HG03378 (cell line): ENCODE measurements at regions not wholly inside any gene's neighbourhood (a gene's known extent, or its start where the extent isn't known, plus 50 kb on each side); places are given as distances from the start of the nearest gene placed in this dataset.
A peak's percentile ranks its signal among the peaks of the same experiment; 100 is the strongest.

Experiments
- ATAC-seq: cut with Tn5 transposase; IDR thresholded peaks from one replicate; pipeline ENCODE4 v1.9.1; 2021; ENCODE audit warnings: mild to moderate bottlenecking, moderate library complexity; ENCODE audit not compliant: unreplicated experiment

DNA sequence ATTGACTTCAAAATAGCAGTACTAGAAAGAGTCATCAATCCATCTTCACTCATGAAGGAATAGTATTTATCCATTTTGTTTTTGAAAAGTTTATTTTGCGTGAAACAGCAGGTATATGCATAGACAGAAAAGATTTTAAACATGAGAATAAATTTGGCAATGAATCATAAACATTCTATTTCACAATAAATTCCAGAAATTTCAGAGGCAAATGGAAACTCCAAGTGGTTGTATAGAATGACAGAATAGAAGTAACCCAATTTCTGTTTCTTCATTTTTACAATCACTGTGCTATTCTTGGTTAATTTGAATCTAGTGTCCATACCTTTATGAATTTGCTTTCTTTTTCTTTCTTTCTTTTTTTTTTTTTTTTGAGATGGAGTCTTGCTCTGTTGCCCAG is 173.0 kb upstream of the ECI2 start:
- no peak for ATAC-seq

GRCh38 chr6:4304927-4305455 is 169.6 kb upstream of the ECI2 start:
- ATAC-seq: no peak

GRCh38 chr6:4303638-4304037 is 168.3 kb upstream of the ECI2 start:
- ATAC-seq: no peak

GRCh38 chr6:4302524-4302923 is 167.1 kb upstream of the ECI2 start:
- ATAC-seq: no peak

- no peak for ATAC-seq
Observed at GRCh38 chr6:4301871-4302270, 166.5 kb upstream of the ECI2 start.

DNA sequence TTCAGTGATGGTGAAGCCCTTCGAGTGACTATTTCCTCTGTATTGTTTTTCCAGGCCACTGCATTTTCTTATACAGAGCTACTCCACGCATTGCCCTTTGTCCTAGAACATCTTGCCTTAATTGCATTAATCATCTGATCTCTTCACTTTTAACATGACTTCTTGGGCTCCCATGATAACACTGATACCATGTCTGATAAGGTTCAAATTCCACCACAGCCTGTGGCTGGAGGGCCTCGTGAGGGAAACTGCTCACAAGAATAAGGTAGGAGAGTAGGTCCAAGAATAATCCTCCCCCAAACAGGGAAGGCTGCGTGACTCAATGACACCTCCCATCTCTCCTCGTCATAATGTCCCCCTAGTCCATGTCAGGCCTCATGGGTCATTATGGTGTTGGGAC is 165.5 kb upstream of the ECI2 start:
- ATAC-seq: no peak

DNA sequence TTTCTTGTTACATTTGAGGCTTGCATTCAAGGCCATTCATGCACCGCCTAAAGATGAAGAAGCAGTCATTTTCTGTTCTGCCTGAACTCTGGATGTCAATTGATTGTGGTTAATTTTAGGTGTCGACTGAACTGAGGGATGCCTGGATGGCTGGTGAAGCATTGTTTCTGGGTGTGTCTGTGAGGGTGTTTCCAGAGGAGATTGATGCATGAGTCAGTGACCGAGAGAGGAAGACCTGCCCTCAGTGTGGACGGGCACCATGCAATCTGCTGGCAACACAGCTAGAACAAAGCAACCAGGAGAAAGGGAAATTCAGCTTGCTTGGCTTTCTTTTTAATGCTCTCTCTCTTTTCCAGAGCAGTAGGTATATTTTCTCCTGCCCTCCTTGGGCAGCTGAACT is 164.1 kb upstream of the ECI2 start:
- ATAC-seq: no peak

GRCh38 chr6:4297348-4297747 is 162.0 kb upstream of the ECI2 start:
- no peak for ATAC-seq

DNA sequence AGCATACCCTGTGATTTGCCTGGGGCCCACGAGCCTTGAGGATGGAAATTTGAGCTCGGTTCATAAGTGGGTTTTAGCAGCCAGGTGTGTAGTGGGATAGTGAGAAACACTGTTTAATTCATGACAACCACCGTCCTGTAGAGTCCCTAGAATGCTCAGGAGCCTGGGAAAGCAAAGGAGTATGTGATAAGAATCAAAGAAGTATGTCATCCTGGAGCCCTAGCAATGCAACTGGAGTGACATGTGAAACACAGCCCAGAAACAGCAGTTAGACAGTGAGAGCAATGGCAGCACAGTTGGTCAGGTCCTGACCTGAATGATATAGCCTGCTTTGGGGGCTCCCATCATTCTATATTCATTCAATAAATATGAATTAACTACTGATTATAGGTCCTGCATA is 161.2 kb upstream of the ECI2 start:
- ATAC-seq: no peak

DNA sequence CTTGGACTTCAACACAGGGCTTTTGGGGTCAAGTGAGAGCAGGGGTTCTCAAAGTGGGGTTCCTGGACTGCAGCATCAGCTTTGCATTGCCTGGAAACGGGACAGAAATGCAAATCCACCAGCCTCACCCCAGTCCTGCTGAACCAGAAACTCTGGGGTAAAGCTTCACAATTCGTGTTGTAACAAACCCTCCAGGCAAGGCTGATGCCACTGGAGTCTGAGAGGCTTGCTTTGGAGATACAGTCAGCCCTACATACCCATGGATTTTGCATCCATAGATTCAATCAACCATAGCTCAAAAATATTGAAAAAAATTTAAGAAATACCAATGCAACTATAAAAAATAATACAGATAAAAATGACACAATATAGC is 160.4 kb upstream of the ECI2 start:
- no peak for ATAC-seq

DNA sequence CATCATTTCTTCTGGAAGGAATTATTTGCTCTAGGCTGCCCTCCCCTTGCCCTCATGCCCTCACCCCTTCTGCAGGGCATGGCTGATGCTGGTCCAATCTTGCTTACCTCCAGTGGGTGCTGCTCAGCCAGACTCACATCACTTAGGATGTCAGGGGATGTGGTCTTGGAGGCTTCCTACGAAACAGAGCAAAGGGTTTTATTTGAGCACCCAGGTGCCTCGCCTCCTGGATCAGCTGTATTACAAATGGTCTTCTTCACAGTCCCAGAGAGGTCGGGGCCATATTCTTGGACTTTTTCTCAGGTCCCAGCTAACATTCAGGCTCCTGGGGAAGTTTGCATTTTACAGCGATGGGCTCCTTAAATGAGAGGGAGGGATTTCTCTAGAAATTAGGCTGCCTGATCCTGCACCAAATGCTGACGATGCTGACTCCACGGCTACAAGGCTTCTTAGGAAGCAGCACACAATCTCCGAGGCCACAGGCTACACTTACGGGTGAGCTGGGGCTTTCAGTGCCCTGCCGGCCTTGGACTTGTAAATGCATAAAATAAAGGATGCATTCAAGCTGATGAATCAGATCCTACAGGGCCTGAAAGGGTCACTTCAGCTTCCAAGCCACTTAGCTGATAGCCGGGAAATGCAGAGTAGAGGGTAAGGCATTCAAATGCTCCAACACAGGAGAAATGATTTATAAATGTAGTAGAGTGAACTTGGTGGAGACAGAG is 159.8 kb upstream of the ECI2 start:
- no peak for ATAC-seq

- ATAC-seq: no peak
Observed at GRCh38 chr6:4294636-4295035, 159.3 kb upstream of the ECI2 start.

DNA sequence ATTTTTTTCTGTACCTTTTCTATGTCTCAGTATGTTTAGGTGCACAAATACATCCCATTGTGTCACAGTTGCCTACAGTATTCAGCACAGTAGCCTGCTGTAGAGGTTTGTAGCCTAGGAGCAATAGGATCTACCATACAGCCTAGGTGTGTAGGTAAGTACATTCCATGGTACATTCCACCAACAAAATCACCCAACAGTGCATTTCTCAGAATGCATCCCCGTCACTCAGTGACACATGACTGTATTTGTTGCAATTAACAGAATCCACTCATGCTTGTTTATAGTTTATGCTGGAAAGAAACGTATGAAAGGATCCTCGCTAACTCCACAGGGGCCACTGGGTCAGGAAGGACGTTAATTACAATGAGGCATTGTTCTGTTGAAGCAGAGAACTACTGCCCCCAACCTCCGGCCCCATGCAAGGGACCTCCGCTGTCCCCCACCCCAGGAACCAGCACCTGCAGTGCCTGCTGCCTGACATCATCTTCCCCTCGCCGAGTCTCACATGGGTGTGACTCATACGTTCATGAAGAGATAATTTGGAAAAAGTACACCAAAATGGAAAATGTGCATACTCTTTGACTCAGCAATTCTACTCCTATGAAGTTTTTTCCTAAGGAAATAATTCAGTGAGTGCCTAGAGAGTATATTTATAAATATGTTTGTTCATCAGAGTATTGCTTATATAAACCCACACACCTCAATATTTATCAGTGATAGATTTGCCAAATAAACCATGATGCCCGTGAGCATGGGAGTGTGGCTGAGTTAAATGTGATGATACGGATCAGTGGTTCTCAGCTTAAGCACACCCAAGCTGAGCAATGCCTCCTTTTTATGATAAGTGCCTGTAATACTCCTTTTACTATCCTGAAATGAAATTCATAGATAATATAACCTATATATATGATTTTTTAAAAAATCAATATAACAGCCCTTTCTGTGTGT is 156.4 kb upstream of the ECI2 start:
- ATAC-seq: no peak

DNA sequence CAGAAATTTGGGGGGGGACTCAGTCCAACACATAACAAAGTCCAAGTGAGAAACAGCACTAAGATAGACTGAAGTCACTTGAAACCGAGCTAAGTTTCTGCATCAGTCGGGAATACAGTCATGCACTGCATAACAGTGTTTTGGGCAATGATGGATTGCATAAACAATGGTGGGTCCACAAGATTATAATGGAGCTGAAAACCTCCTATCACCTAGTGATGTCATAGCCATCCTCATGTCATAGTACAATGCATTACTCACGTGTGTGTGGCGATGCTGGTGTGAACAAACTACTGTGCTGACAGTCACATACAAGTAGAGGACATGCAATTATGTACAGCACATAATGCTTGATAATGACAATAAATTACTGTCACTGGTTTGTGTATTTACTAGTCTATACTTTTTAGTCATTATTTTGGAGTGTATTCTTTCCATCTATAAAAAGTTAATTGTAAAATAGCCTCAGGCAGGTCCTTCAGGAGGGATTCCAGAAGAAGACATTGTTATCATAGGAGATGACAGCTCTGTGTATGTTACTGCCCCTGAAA is 154.5 kb upstream of the ECI2 start:
- no peak for ATAC-seq

GRCh38 chr6:4287811-4288244 is 152.5 kb upstream of the ECI2 start:
- ATAC-seq: no peak

DNA sequence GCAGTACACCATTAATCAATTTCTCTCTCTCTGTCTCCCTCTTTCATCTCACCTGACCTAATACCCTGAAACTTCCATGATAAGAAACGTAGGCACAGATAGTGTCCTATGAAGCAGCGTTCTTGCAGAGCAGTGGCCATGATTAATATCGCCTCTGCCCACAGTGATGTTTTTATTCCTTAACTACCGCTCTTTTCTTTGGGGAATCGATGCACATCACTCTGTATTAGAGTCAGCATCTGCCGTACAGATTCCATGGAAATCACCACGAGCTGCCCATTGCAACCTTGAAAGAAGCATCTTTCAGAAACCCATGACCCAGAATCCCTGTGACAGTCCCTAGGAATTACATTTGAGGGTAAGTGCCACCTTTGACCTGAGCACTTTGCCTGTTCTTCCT is 152.0 kb upstream of the ECI2 start:
- ATAC-seq: no peak

GRCh38 chr6:4282926-4283325 is 147.6 kb upstream of the ECI2 start:
- ATAC-seq: no peak

GRCh38 chr6:4281341-4282293 is 146.2 kb upstream of the ECI2 start:
- peak; percentile 79 for ATAC-seq

DNA sequence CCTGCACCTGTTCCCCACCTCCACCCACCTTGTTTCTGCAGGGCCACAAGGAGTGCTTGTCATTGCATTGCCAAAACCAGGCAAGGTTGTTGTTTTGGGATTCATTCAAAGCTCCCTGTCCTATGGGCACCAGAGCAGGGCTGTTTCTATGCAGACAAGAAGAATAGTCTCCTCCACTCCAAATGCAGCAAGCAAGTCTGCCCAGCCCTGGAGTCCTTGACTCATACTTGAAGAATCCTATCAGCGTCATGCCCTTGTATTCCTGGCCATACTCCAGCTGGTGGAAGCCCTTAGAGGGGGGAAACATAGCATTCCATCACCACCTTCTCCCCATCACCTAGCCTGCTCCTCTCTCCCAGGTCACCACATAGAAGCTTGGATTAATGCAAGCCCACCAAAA is 145.3 kb upstream of the ECI2 start:
- no peak for ATAC-seq

DNA sequence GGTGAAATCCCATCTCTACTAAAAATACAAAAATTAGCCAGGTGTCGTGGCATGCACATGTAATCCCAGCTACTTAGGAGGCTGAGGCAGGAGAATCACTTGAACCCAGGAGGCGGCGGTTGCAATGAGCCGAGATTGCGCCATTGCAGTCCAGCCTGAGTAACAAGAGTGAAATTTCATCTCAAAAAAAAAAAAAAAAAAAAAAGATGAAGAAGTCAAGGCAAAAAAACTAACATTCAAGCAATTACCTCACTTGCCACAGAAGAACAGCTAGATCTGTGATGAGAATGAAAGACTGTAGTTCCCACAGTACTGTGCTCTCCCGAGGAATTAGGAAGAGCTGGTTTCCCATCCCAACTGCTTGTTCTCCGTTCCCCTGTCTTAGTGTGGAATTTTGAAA is 144.7 kb upstream of the ECI2 start:
- no peak for ATAC-seq
